GM21526 (cell line): ENCODE measurements at regions not wholly inside any gene's neighbourhood (a gene's known extent, or its start where the extent isn't known, plus 50 kb on each side); places are given as distances from the start of the nearest gene placed in this dataset.

Experiments used
- ATAC-seq: cut with Tn5 transposase; IDR thresholded peaks from one replicate; pipeline ENCODE4 v1.9.1; 2021; ENCODE audit warnings: moderate library complexity; ENCODE audit not compliant: unreplicated experiment, low FRiP score

DNA sequence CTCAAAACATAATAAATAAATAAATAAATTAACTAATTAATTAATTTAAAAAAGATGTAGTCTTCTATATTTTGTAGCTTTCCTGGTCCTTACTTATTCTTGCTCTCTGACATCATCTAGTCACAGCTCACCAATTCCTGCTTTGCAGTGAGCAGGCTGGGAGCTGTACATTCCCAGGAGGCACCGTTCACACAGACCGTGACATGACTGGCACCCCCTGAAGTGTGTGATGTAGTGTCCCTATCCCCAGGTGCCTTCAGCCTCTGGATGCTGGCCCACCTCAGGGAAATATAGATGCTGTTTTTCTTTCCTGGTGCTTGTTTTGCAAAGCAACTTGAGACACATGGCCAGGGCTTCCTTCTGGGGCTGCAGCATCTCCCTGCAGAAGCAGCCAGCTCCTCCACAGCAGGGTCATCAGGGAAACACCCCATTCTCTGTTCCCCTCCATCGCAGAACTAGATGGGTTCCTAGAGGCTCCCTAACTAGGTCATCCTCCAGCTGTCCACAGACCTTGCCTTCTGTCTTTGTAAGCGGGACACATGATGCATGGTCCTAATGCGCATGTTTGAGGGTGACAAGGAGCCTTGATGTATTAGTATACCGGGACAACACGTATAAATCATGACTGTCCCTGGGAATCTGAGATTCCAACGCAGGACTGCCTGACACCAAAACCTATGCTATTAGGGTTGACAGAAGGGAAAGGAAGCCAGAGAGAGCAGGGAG lies 76.4 kb downstream of the RHOB start:
- no peak for ATAC-seq

DNA sequence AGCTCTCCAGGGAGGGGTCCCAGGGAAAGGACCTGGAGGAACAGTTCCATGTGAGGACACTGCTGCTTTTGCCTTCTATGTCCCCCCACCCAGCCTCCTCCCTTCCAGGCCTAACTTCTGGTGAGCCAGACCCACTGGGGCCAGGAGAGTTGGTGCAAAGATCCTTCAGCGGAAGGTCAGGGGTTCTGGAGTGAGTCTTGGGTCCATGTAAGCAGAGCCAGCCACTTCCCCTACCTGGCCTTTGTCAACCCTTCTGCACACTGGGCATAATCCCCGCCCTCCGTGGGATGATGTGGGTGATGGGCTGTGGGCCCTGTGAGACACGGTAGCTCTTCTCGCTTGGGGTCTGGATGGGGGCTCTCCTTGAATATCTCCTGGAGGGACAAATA lies 76.9 kb downstream of the RHOB start:
- no peak for ATAC-seq

DNA sequence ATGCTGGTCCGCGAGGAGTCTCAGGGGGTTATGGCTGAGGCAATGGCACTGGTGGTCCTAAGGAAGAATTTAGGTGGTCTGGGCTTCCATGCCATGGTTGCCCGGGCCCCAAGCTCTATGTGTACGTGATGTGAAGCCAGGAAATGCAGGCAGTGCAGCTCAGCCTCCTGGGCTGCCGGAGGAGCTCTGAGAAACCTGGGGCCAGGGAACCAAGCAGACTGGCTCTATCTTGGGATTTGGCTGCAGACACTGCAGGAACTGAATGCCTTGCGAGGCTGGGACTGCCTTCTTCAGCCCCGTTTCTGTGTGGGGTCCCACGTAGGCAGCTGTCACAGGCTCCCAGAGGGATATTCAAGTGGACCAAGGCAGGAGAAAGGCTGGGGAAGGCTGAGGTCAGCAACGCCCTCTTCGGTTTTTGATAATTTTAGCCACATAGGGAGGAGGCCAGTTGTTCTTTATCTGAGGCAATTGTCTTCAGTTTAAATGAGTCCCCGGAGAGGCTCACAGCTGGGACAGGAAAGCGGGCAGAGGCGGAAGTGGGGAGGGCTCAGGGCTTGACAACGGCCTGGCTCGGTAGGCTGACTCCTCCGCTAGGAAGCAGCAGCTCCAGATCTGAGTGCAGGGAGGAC lies 77.7 kb downstream of the RHOB start:
- peak; percentile 71 for ATAC-seq

GRCh38 chr2:20525041-20526035 lies 78.5 kb downstream of the RHOB start:
- peak; percentile 89 for ATAC-seq

DNA sequence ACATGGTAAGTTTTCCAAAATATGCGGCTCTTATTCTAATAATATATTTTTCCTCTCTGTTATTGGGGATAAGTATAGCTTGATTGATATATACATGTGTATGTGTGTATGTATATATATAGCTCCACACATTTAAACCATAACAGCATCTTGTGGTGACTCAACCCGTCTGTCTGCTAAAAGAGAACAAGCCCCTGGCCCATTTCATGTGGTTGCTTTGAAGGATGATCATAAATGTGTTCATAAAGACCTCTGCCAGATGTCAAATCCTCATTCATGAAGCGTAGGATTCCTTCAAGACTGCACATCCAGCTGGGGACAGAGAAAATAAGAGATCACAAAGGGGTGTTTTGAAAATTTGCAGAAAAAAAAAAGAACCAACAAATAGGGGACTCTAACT lies 79.3 kb downstream of the RHOB start:
- ATAC-seq = no peak

- ATAC-seq = no peak
These were observed 79.8 kb downstream of the RHOB start for GRCh38 chr2:20526708-20527107.

DNA sequence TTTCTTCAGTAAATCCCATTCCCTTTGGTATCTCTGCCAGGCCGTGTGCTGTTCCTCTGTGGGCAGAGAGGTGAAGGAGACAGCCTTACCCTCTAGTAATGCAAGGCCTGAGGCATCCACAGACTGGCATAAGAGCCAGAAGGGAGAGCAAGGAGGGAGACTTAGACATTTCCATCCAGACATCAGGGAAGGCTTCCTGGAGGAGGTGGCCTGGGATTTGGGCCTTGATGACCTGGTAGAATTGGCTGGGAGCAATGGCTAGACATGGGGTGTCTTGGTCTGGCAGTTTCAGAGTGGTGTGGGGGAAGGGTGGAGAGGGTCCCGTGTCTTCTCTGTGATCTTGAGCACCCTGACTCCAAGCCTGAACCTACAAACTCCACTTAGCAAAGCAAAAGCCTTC lies 81.8 kb downstream of the RHOB start:
- ATAC-seq = no peak

- no peak for ATAC-seq
These were observed 83.6 kb downstream of the RHOB start for GRCh38 chr2:20530520-20530919.

GRCh38 chr2:20531633-20532262 lies 84.9 kb downstream of the RHOB start:
- no peak for ATAC-seq

- no peak for ATAC-seq
These were observed 86.0 kb downstream of the RHOB start for GRCh38 chr2:20532634-20533437.

- ATAC-seq = no peak
These were observed 87.2 kb downstream of the RHOB start for GRCh38 chr2:20533993-20534622.

GRCh38 chr2:20534913-20535801 lies 88.3 kb downstream of the RHOB start:
- ATAC-seq = no peak

DNA sequence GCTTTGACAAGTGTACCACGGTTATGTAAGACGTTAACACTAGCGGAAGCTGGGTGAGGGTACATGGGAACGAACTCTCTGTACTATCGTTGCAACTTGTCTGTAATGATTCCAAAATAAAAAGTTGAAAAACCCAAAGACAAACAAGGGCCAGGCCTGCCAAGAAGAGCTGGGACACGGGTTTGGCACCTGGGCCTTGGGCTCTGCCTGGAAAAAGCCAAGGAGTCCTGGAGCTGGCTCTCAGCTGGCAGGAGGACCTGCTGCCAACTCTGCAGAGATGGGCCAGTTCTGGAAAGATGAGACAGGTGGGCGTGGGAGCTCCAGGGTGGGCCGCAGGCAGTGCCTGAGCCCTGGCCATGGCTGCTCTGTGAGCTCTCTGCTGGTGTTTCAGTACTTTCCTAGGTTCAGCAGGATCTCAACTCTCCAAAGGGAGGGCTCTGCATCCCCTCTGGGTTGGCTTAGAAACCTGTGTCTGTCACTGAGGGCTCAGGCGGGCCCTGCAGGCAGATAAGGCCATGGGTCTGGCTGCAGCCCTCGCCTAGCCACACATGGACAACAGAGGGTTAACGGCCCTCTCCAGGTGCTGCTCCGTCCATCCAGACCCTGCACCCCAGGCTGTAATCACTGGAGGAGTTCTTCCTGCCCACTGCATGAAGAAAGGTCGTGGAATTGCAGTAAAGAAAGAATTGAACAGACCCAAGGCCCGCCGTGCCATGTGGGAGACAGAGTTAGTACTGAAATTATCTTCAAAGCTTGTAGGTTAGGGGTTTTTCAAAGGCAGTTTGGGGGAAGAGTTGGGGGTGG lies 89.9 kb downstream of the RHOB start:
- no peak for ATAC-seq

GRCh38 chr2:20537423-20538307 lies 90.8 kb downstream of the RHOB start:
- no peak for ATAC-seq

- ATAC-seq = no peak
These were observed 91.6 kb downstream of the RHOB start for GRCh38 chr2:20538308-20539132.
